Liver (tissue), 8 donors: ENCODE measurements at regions not wholly inside any gene's neighbourhood (a gene's known extent, or its start where the extent isn't known, plus 50 kb on each side); places are given as distances from the start of the nearest gene placed in this dataset.

Source experiments
- DNase-seq: peaks from one replicate; pipeline ENCODE4 v3.0.0-alpha.2; 2017; ENCODE audit warnings: low spot score
- H3K27ac ChIP-seq, 2 donors: one replicate each; pipeline ENCODE4 v1.7.0; 2013; ENCODE audit warnings: inconsistent platforms in 2 of 2, low read length in 2 of 2, control low read depth in 1 of 2, low read depth in 1 of 2, mild to moderate bottlenecking in 1 of 2
- H3K27me3 ChIP-seq, 4 donors: one replicate each; pipeline versions ENCODE4 v1.6.1 to v1.7.0; 2013; ENCODE audit warnings: low read length in 3 of 4, inconsistent platforms in 1 of 4, mild to moderate bottlenecking in 1 of 4, moderate library complexity in 1 of 4; ENCODE audit not compliant: control insufficient read depth in 4 of 4, insufficient read depth in 4 of 4
- H3K36me3 ChIP-seq, 4 donors: one replicate each; pipeline versions ENCODE4 v1.6.1 to v1.7.0; 2013; ENCODE audit warnings: low read length in 3 of 4, mild to moderate bottlenecking in 3 of 4, low read depth in 1 of 4, moderate library complexity in 1 of 4; ENCODE audit not compliant: control insufficient read depth in 4 of 4, insufficient read depth in 3 of 4
- H3K4me1 ChIP-seq, 4 donors: one replicate each; pipeline versions ENCODE4 v1.6.1 to v1.7.0; 2013; ENCODE audit warnings: low read length in 3 of 4, mild to moderate bottlenecking in 3 of 4, moderate library complexity in 1 of 4; ENCODE audit not compliant: control insufficient read depth in 4 of 4, insufficient read depth in 4 of 4
- H3K4me3 ChIP-seq, 3 donors: one replicate each; pipeline versions ENCODE4 v1.6.1 to v1.7.0; 2013; ENCODE audit warnings: low read length in 3 of 3, control low read depth in 1 of 3, low read depth in 1 of 3, mild to moderate bottlenecking in 1 of 3
- H3K9ac ChIP-seq, 2 donors: one replicate each; pipeline ENCODE4 v1.7.0; 2013; ENCODE audit warnings: low read length in 2 of 2, mild to moderate bottlenecking in 2 of 2, moderate library complexity in 2 of 2, control low read depth in 1 of 2, low read depth in 1 of 2
- H3K9me3 ChIP-seq, 4 donors: one replicate each; pipeline versions ENCODE4 v1.6.1 to v1.7.0; 2013; ENCODE audit warnings: low read length in 3 of 4; ENCODE audit not compliant: control insufficient read depth in 4 of 4
- EGR1 ChIP-seq, 2 donors: IDR thresholded peaks; 2 replicates each; pipeline ENCODE4 v1.6.1; 2016 to 2018; ENCODE audit warnings: antibody characterized with exemption in 2 of 2, low read depth in 2 of 2
- FOXA1 ChIP-seq: IDR thresholded peaks from 2 replicates; pipeline ENCODE4 v1.6.1; 2016; ENCODE audit warnings: antibody characterized with exemption
- FOXA2 ChIP-seq: IDR thresholded peaks from 2 replicates; pipeline ENCODE4 v1.6.1; 2016; ENCODE audit warnings: antibody characterized with exemption
- GABPA ChIP-seq, 2 donors: IDR thresholded peaks in 1 of 2; conservative IDR thresholded peaks in 1 of 2; 2 replicates each; pipeline ENCODE4 v1.6.1; 2016; ENCODE audit warnings: antibody characterized with exemption in 2 of 2, mild to moderate bottlenecking in 1 of 2, moderate library complexity in 1 of 2
- HNF4A ChIP-seq, 2 donors: conservative IDR thresholded peaks; 2 replicates each; pipeline ENCODE4 v1.6.1; 2016; ENCODE audit warnings: antibody characterized with exemption in 2 of 2, mild to moderate bottlenecking in 2 of 2
- HNF4G ChIP-seq: IDR thresholded peaks from 2 replicates; pipeline ENCODE4 v1.6.1; 2016; ENCODE audit warnings: antibody characterized with exemption
- JUND ChIP-seq, 2 donors: IDR thresholded peaks; 2 replicates each; pipeline ENCODE4 v1.6.1; 2016; ENCODE audit warnings: antibody characterized with exemption in 2 of 2
- NR2F2 ChIP-seq: IDR thresholded peaks from 2 replicates; pipeline ENCODE4 v1.6.1; 2016; ENCODE audit warnings: antibody characterized with exemption
- RAD21 ChIP-seq, 2 donors: IDR thresholded peaks; 2 replicates each; pipeline ENCODE4 v1.6.1; 2016; ENCODE audit warnings: antibody characterized with exemption in 2 of 2, mild to moderate bottlenecking in 2 of 2
- RXRA ChIP-seq, 2 donors: IDR thresholded peaks; 2 replicates each; pipeline ENCODE4 v1.6.1; 2017 to 2018; ENCODE audit warnings: antibody characterized with exemption in 2 of 2, mild to moderate bottlenecking in 1 of 2
- SP1 ChIP-seq: IDR thresholded peaks from 2 replicates; pipeline ENCODE4 v1.6.1; 2018; ENCODE audit warnings: antibody characterized with exemption, mild to moderate bottlenecking
- TAF1 ChIP-seq: conservative IDR thresholded peaks from 2 replicates; pipeline ENCODE4 v1.6.1; 2016; ENCODE audit warnings: antibody characterized with exemption, mild to moderate bottlenecking
- YY1 ChIP-seq: IDR thresholded peaks from 2 replicates; pipeline ENCODE4 v1.6.1; 2016; ENCODE audit warnings: antibody characterized with exemption, mild to moderate bottlenecking
- WGBS: extraction: QIAGEN DNeasy Blood & Tissue Kit; methylation state at CpG from one replicate; pipeline ENCODE4 v1.1.7; 2013; 5-methylcytosine and 5-hydroxymethylcytosine counted together
- TF ChIP-seq, protein P1 (sequence below): IDR thresholded peaks from 2 replicates; pipeline ENCODE4 v1.6.1; 2016; ENCODE audit warnings: antibody characterized with exemption
- TF ChIP-seq, protein P2 (sequence below): fragments of 150-350 bp; IDR thresholded peaks from 2 replicates; pipeline ENCODE4 v1.5.1; 2017; ENCODE audit warnings: improper control_type of control experiment, low read depth, low read length; ENCODE audit not compliant: missing input control
- TF ChIP-seq, protein P3 (sequence below): IDR thresholded peaks from 2 replicates; pipeline ENCODE4 v1.6.1; 2016; ENCODE audit warnings: antibody characterized with exemption
- TF ChIP-seq, protein P4 (sequence below): IDR thresholded peaks from 2 replicates; pipeline ENCODE4 v1.6.1; 2016; ENCODE audit warnings: antibody characterized with exemption, mild to moderate bottlenecking
- TF ChIP-seq, protein P5 (sequence below): IDR thresholded peaks from 2 replicates; pipeline ENCODE4 v1.6.1; 2016; ENCODE audit warnings: antibody characterized with exemption
- donor health status: healthy.
- donor health status: healthy.
- donor health status: healthy.
- donor health status: healthy.
- donor health status: healthy.

DNA sequence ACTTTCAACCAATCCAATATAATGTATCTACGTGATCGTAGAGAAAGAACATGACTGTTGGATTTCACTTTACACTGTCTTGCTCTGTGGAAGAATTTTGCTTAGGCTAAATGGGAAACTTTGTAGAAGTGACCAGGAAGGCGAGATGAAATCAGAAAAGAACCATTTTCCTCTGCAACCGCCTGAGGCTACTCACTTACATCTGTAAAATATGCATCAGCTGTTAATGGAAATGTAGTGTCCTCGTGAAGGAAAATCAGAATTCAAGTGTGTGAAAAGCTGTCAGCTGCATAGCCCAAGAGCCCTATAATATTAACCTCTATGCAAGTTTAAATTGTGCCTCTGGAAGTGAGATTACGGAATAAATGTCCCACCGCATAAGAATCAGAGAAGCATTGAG is 277.9 kb downstream of the C6orf118 start:
- Histone ChIP-seq H3K27ac (no peak overlapping the region), H3K27me3 (no peaks in the 10 kb centered on the region), H3K9ac (no peak overlapping the region), H3K9me3 (no peaks in the 10 kb centered on the region), H3K4me3 (no peak overlapping the region), H3K4me1 (no peaks in the 10 kb centered on the region), H3K36me3 (no peaks in the 10 kb centered on the region)
- no peak for DNase-seq
- TF ChIP-seq HNF4G (no peak), SP1 (no peak), EGR1 (IDR thresholded peaks at IDR 0.05; ENCODE audit: low read depth in 2 of 2) (no peak), NR2F2 (no peak), FOXA1 (no peak)
- TF ChIP-seq, protein P1, sequence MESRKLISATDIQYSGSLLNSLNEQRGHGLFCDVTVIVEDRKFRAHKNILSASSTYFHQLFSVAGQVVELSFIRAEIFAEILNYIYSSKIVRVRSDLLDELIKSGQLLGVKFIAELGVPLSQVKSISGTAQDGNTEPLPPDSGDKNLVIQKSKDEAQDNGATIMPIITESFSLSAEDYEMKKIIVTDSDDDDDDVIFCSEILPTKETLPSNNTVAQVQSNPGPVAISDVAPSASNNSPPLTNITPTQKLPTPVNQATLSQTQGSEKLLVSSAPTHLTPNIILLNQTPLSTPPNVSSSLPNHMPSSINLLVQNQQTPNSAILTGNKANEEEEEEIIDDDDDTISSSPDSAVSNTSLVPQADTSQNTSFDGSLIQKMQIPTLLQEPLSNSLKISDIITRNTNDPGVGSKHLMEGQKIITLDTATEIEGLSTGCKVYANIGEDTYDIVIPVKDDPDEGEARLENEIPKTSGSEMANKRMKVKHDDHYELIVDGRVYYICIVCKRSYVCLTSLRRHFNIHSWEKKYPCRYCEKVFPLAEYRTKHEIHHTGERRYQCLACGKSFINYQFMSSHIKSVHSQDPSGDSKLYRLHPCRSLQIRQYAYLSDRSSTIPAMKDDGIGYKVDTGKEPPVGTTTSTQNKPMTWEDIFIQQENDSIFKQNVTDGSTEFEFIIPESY, result no peak
- WGBS, result 85% methylated on average over 7 of the region's 7 CpGs

DNA sequence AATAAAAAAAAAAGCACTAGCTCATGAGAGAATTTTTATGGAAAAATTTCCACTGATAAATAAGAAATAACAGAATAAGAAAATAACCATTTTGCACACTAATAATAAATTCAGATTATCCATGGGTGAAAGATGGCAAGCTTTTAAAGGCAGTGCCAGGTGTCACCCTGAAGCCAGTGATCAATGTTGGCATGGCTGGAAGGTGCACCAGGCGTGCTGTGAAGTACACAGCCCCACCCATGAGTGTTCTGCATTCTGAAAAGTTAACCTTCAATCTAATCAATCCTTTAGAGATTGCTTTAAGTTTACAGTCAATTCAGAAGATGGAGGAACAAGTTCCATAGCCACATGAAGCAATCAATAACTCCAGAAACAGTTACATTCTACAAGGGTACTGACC is 284.4 kb downstream of the C6orf118 start:
- Histone ChIP-seq H3K27me3 (no peaks in the 10 kb centered on the region), H3K9ac (no peak overlapping the region), H3K9me3 (no peaks in the 10 kb centered on the region), H3K4me3 (no peak overlapping the region), H3K27ac (no peak overlapping the region), H3K4me1 (peaks cover 4 to 10% (median 6%) of the 10 kb centered on the region in 4 donors), H3K36me3 (no peaks in the 10 kb centered on the region)
- DNase-seq, result no peak
- WGBS, result 13% methylated on average over 1 of the region's 1 CpG
- TF ChIP-seq HNF4A (conservative IDR thresholded peaks at IDR 0.05) (no peak), JUND (IDR thresholded peaks at IDR 0.05) (no peak), EGR1 (IDR thresholded peaks at IDR 0.05; ENCODE audit: low read depth in 2 of 2) (no peak), YY1 (no peak), RXRA (IDR thresholded peaks at IDR 0.05) (no peak), GABPA (IDR thresholded peaks at IDR 0.05 in 1 of 2, conservative IDR thresholded peaks at IDR 0.05 in 1 of 2) (no peak), NR2F2 (no peak), RAD21 (IDR thresholded peaks at IDR 0.05) (no peak), TAF1 (no peak), FOXA2 (no peak), FOXA1 (no peak), SP1 (no peak)
- TF ChIP-seq, protein P2, sequence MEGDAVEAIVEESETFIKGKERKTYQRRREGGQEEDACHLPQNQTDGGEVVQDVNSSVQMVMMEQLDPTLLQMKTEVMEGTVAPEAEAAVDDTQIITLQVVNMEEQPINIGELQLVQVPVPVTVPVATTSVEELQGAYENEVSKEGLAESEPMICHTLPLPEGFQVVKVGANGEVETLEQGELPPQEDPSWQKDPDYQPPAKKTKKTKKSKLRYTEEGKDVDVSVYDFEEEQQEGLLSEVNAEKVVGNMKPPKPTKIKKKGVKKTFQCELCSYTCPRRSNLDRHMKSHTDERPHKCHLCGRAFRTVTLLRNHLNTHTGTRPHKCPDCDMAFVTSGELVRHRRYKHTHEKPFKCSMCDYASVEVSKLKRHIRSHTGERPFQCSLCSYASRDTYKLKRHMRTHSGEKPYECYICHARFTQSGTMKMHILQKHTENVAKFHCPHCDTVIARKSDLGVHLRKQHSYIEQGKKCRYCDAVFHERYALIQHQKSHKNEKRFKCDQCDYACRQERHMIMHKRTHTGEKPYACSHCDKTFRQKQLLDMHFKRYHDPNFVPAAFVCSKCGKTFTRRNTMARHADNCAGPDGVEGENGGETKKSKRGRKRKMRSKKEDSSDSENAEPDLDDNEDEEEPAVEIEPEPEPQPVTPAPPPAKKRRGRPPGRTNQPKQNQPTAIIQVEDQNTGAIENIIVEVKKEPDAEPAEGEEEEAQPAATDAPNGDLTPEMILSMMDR, result no peak
- TF ChIP-seq, protein P3, sequence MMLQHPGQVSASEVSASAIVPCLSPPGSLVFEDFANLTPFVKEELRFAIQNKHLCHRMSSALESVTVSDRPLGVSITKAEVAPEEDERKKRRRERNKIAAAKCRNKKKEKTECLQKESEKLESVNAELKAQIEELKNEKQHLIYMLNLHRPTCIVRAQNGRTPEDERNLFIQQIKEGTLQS, result no peak
- TF ChIP-seq, protein P4, sequence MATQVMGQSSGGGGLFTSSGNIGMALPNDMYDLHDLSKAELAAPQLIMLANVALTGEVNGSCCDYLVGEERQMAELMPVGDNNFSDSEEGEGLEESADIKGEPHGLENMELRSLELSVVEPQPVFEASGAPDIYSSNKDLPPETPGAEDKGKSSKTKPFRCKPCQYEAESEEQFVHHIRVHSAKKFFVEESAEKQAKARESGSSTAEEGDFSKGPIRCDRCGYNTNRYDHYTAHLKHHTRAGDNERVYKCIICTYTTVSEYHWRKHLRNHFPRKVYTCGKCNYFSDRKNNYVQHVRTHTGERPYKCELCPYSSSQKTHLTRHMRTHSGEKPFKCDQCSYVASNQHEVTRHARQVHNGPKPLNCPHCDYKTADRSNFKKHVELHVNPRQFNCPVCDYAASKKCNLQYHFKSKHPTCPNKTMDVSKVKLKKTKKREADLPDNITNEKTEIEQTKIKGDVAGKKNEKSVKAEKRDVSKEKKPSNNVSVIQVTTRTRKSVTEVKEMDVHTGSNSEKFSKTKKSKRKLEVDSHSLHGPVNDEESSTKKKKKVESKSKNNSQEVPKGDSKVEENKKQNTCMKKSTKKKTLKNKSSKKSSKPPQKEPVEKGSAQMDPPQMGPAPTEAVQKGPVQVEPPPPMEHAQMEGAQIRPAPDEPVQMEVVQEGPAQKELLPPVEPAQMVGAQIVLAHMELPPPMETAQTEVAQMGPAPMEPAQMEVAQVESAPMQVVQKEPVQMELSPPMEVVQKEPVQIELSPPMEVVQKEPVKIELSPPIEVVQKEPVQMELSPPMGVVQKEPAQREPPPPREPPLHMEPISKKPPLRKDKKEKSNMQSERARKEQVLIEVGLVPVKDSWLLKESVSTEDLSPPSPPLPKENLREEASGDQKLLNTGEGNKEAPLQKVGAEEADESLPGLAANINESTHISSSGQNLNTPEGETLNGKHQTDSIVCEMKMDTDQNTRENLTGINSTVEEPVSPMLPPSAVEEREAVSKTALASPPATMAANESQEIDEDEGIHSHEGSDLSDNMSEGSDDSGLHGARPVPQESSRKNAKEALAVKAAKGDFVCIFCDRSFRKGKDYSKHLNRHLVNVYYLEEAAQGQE, result no peak
- TF ChIP-seq, protein P1, result no peak
- TF ChIP-seq, protein P5, sequence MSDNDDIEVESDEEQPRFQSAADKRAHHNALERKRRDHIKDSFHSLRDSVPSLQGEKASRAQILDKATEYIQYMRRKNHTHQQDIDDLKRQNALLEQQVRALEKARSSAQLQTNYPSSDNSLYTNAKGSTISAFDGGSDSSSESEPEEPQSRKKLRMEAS, result no peak
